Activated T-helper 1 cell treated with anti-CD3 and anti-CD28 coated beads, Interleukin-2, amount 50 U/mL, for 16 hours (primary cell): ENCODE measurements at regions not wholly inside any gene's neighbourhood (a gene's known extent, or its start where the extent isn't known, plus 50 kb on each side); places are given as distances from the start of the nearest gene placed in this dataset.
"Not testable (repeated sequence)": the region's sequence is repeated elsewhere in the genome, so short reads cannot be mapped to it uniquely, and the experiment has no call there.

Experiments used
- DNase-seq, 2 donors: peaks; one replicate each; pipeline ENCODE4 v3.0.0-alpha.2; 2020; ENCODE audit warnings: low read depth in 1 of 2, low spot score in 1 of 2

DNA sequence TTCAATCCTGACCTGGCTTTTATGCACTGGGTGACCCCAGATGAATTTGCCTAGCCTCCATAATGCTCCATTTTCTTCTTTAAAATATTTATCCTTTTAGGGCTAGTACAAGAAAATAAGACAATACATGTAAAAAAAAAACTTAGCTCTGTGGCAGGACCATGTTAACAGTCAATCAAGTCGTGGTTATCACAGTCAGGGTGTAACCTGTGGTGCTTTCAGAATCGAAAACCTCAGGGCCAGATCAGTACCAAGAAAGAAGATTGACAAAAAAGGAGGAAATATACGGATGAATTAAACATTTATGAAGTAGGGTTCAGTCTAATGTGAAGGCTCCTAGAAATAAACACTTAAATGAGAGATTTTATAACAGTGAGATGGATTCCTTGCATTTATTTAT lies 347.2 kb upstream of the MAF start:
- DNase-seq = no peak

DNA sequence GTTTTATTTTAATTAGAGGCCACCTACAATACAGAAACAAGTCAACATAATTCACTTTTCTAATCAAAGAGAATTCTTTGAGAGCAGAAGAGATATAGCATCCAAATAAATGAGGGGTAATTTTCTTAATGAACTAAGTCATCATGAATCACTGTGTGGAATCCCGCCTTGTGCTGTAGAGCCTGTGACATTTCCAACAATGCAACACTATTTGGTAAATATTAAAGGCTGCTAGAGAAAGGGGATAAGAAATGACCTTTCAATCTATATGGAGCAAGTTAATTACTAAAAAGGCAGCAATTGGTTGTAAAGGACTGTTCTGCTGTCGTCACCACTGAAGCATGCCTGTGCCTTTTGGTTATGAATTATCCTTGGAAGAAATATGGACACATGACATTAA lies 345.7 kb upstream of the MAF start:
- no peak for DNase-seq

DNA sequence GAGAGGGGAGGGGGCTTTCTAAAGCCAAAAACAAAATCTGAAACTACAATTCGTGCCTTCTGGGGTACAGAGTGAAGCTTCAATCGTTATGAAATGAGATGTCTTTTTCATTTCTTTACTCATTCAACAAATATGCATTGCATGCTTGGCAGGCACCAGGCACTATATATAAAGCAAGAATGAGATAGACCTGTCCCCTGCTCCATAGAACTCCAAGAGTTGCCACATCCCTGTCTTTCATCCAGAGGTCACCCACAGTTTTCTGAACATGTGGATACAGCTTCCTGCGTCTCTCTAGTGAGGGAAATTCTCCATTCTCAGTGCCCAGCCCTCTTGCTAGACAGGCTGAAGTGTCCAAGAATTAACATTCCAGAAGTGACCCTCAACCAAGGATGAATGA lies 343.2 kb upstream of the MAF start:
- DNase-seq = no peak

DNA sequence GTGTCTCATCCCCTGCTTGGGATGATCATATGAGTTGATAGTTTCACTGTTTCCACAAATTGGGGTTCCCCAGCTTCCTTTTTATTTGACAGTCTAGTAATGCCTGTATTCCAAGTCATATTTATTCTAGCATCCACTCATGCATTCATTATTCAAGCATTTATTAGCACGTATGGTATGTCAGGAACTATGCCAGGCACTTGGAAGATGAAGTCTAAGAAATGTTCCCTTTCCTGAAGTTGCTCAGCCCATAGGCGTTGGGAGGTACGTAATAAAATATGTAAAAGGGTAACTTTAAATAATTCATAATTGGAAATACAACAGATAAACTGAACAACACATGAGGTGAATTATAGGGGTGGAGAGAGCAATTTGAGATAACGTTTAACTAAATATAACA lies 338.0 kb upstream of the MAF start:
- no peak for DNase-seq

DNA sequence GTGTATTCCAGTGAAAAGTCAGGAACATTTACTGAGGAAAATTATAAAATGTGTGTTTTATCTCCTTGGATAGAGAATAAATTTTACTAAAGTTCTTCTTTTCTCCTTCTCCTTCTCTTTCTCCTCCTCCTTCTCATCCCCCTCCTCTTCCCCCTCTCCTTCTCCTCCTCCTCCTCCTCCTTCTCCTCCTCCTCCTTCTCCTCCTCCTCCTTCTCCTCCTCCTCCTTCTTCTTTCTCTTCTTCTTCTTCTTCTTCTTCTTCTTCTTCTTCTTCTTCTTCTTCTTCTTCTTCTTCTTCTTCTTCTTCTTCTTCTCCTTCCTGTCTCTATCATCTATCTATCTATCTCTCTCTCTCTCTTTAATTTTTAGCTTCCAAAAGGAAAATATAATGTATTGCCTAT lies 337.1 kb upstream of the MAF start:
- not testable (repeated sequence) for DNase-seq

DNA sequence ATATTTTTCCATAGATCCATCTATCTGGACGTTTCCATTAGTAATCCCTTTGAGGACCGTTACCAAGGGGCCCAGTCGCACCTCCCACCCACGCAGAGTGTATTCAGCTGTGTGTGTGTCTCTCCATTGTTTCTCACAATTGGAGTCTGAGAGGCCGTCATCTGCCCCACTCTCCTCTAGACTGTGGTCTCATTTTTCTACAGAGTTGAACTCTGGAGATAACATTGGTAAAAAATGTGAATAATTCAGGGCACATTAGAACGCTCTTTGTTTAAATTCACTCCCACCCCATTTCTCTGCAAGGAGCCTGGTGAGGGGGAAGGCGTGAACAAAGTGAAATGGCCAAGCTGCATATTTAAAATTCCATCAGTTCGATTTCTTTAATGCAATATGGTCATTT lies 333.1 kb upstream of the MAF start:
- DNase-seq = no peak

DNA sequence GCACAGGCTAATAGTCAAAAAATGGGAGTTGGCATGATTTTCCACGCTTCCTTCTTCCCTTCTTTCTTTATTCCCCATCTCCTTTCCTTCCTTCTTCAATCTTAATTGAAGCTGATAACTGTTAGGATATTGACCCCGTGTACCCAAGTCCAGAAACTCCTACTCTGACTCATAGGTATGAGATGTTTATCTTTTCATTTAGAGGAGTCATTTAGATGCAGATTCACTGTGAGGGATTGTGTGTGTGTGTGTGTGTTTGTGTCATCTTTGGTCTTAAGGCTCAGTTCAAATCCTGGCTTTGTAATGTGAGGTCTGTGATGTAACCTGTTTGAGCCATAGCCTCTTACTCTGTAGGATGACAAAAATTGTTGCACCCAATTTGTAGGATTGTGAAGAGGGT lies 332.0 kb upstream of the MAF start:
- DNase-seq = no peak

DNA sequence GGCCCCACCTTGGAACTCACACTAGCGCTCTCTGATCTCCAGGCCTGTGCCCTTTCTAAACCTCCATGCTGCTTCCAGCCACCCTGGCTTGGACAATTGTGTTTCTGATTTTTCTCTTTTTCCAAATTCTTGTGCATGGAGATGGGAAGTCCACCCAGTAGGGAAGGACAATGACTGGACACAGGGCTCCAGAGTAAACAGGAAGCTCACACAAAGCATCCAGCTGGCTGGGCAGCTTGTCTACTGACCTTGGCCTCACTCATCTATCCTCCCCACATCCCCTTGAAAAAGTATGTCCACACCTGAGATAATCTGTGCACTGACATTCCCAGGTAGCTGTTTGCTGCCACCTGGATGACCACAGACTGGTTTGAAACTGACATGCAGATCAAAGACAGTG lies 331.2 kb upstream of the MAF start:
- no peak for DNase-seq

DNA sequence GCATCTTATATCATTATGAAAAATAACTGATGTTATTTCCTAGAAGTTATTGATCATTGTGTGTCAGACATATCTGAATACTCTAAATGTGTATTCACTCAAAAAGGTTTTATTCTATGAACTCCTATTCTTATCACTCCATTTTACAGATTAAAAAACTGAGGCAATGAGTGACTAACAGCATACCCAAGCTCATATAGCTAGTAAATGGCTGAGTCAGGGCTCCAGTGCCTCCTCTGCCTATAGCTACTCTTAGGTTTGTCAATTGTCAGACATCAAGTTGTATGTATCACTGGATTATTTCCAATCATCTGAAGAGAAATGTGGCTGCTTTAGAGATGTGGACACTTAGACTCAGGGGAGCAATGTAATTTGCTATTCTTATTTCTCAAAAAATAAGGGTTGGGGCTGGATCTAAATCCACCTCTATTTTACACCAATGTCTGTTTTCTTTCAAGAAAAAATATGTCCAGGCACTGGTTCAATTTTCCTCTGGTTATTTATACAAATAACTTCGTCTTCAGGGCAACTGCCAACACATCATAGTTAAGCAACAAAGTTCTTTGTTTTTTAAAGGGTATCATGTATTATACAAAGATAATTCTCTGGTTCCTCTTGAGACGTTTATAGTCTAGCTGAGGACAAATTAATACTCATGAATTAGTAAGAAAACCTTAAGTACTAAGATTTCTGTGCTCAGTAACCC lies 328.9 kb upstream of the MAF start:
- no peak for DNase-seq

DNA sequence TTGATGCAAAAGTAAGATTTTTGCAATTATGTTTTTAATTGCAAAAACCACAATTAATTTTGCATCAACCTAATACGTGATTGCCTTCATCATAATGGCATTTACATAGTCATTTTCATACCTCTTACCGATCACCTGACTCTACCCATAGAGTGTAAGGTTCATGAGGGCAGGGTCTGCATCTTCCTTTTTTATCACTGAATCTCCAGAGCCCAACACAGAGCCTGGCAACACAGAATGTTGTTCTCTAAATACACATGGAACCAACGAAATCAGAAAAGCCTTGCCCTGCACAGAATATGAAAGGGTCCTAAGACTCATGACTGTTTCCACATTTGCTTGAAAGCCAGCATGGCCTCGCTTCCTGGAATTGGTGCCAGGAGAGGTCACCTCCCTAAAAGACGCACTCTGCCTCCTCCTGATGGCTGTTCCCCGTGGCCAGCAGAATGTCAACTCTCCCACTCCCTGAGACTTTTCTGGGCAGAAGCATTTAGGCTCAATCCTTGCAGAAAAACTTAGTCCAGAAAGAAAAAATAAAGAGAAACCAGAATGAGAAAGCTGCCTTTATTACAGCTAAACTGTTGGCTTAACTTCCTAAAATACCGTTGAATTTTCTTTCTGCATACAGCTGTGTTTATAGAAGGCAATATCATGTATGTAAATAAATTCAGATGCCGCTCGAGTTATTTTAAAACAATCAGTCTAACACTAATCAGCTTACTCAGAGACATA lies 327.8 kb upstream of the MAF start:
- no peak for DNase-seq

DNA sequence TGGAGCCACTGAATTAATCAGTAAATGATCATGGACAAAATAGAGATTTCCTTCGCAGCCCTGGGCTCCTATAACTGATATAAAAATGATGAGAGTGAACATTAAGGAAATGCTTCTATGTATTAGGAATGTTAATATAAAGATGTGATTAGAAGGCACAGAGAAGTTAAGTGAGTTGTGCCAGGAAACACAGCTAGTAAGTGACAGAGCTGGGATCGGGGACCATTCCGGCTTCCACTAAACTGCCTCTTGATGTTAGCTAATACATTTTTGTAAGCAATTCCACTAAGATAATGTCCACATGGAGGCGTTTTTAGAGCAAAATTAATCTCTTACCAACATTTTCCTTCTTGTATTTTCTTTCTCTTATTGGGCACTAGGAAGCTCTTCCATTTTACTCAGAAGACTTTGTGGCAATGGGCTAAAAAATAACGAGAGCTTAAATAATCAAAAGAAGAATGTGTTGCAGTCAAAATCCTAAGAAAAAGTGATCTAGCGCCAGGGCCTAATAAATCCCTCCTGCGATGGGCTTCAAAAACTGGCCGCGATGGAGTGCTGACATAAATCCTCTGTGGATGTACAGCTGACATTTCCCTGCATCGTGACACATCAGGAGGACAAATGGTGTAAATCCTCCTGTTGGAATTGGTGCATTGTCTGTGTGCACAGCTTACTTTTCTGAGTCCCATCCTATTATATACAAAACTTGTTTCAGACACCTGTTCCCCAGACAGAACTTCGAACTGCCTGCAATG lies 326.1 kb upstream of the MAF start:
- DNase-seq = no peak

DNA sequence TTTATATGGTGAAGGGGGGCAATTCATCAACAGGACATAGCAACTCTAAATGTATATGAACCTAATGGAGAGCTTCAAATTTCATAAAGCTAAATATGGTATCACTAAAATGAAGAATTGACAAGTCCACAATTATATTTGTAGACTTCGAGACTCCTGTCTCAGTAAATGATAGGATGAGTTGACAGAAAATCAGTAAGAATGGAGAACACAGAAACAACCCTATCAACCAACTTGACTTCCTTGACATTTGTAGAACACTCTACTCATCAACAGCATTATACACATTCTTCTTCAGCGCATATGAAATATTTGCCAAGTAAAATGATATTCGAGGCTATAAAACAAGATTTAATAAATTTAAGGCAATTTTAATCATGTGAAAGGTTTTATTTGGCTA lies 322.9 kb upstream of the MAF start:
- no peak for DNase-seq

DNA sequence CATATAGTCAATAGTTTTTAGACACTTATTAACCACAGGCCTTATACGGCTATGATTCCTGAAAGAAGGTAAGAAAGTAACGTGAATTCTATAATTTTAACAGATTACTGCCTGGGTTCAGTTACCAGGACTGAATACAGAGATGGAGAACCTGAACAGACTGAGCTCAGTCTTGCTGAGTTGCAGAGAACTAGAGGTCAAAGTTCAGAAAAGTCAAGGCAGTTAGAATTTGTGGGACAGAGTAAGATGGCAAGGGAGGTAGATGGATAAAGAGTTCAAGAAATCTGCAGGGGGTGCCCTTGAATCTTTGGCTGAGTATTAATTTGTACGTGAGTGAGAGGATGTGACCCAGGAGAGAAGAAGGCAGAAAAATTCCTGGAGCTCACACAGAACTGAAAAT lies 320.1 kb upstream of the MAF start:
- no peak for DNase-seq

DNA sequence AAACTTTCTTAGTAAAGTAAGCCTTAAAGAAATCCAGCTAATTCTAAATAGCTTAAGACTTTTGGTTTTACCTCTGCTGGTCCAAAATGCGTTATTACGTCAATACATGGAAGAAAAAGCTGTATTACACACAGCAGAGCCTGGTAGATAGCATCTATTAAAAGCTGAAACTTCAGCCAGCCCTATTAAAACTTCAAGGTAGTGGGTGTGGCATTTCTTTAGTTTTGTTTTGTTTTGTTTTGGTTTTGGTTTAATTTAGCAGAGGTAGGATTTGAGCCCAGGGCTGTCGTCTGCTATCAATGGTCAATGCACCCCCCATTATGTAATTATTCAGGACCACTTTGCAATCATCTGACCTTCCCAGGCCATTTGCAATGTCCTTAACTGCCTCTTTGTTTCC lies 318.4 kb upstream of the MAF start:
- DNase-seq = no peak

DNA sequence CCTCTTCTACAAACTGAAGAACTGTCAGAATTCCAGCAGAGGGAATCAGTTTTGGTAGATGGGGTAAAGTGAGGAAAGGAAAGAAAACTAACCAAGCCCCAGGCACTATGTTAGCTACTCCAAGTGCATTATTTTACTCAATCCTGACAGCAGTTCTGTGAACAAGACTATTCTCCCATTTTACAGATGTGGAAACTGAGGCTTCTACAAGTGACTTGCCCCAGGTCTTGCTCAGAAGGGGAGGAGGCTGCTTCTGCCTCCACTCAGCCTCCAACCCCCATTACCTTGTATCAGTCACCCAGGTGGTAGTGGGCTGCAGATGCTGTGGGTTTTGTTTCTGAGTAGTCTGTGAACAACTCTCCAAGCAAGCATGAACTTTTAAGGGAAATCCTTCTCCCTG lies 315.2 kb upstream of the MAF start:
- no peak for DNase-seq

DNA sequence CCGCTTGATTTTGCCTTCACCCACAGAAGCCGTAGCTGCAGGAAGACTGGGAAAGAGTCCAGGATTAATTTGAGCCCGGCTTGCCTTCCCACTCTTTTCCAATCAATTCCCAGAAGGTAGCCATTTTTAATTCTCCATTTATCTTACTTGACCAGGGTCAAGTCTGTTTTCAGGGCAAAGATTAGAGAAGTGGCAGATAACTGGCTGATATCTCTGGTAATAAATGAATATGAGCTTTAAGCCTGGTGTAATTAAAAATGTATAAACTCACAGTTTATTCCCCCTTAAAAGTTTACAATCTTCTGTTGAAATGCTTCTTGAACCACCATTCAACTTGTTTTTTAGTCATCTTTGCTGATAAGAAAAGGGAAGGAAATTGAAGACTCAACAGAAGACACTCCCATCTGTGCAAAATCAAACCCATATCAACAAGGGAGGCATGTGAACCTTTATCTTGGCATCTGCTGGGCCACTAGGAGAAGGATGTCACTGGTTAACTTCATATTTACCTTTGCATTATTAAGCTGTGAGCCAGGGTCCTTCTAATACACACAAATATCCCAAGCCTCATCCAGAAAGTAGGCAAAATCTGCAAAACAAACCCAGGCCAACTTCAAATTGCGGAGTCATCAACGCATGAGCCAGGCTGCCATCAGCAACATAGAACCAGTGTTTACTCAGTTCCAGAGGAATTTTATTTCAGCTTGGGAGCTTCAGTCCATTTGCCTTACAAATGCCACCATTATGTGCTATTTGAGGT lies 314.6 kb upstream of the MAF start:
- no peak for DNase-seq

DNA sequence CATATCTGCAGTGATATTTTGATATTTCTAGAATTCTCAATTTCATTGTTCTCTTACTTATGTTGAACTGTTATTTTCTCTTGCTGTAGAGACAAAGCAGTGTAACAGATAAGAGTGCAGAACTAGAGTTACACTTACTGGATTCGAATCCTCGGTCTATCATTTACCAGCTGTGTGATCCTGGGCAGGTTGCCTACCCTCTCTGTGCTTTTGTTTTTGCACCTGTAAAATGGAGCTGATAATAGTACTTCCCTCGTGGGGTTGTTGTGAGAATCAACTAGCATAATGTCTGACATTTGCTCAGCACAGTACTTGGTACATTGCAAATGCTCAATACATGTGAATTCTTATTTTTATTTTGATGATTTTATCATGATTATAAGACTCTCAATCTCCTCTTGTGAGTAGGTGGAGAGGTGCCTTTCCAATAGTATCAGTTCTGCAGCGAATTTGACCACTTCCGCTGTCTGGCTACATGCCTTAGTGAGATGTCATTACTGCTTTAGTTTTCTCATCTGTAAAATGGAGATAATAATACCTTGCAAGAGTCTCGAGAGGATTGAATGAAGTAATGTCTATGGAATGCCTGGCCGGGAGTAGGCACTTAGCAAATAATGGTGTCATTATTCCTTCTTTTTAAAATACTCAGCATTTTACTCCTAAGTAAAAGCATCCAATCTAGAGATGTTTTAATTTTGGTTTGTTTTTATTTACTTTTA lies 312.2 kb upstream of the MAF start:
- DNase-seq = no peak

DNA sequence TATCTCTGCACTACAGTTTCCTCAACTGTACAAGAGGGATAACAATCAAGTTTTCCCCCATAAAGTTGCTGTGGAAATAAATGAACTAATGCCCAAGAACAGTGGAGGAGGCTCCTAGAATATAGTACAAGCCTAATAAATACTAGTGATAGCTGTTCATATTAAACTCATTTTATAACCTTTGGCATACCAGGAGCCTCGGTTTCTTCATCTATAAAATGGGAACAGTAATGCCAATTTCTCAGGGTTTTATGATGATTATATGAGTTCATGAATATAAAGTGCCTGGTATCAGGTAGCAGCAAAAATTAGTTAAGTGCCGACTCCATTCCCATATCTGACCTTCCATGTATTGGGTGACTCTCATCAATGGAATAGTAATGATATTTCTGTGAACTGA lies 311.1 kb upstream of the MAF start:
- no peak for DNase-seq

DNA sequence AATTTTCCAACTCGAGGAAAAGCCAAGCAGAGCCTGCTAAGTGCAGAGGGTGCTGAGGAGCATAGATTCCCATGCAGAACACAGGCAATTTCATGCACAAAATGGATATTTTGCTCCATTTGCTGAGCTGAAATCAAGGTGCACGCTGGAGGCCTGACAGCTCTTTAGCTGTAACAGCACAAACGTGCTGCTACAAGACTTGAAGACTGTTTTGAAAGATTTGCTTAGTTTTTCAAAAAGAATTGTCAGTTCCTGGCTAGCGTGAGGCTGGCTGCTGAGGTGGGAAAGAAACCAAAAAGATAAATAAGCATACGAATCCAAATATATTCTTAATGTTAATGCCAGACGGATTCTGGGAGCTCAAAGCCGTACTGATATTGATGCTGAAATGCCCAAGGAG lies 309.0 kb upstream of the MAF start:
- DNase-seq = no peak

DNA sequence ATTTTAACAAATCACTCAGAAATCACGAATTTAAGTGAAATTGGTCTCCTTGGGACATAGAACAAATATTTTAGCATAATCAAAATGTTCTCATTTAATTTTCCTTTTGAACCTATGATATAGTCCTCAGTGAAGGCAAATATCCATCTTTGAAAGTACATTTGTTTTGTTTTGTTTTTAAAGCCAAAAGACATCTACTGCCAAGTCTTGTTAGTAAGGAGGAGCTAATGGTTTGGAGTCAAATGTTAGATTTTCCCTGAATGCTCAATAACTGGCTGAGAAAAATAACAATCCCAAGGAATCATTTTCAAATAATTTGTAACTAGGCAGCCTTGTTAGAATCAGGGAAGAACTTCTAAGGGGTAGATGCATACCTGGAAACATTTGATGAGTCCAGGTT lies 302.9 kb upstream of the MAF start:
- no peak for DNase-seq

DNA sequence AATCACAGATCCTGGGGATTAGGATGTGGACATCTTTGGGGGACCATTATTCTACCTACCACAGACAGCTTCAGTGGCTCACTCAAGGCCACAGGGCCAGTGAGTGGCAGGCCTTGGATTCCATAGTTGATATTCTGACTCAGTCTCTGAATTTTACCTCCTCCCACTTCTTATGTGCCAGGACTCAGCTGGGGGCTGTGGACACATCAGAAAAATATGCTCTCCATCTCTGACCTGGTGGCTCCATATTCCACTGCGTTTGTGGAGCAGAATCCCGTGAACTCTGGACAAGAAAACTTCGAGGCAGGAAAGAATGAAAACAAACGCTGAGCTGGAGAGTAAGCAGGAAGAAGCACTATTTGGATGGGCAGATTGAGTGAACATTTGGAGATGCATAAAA lies 301.8 kb upstream of the MAF start:
- DNase-seq = no peak
